ENCODE measurements at regions not wholly inside any gene's neighbourhood (a gene's known extent, or its start where the extent isn't known, plus 50 kb on each side); places are given as distances from the start of the nearest gene placed in this dataset.

DNA sequence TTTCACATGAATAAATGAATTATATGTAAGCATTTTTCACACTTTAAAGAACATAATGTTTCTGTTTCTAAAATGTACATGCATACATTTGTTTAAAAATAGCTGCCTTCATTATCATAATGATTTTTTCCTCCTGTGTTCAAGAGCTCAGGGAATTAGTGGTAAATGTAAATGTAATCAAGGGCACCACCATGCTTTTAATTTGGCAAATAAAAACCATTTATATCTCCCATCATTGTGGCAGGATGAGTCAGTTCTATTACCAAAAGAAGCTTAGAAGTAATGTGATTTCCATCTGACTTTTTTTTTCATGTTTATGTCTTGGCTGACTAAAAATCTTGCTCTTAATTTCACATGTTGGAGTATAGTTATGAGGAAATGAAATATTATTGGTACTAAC, 176.1 kb downstream of the GXYLT1 start (continued):
- TF ChIP-seq MCM7 (IDR thresholded peaks at IDR 0.05): no peak

DNA sequence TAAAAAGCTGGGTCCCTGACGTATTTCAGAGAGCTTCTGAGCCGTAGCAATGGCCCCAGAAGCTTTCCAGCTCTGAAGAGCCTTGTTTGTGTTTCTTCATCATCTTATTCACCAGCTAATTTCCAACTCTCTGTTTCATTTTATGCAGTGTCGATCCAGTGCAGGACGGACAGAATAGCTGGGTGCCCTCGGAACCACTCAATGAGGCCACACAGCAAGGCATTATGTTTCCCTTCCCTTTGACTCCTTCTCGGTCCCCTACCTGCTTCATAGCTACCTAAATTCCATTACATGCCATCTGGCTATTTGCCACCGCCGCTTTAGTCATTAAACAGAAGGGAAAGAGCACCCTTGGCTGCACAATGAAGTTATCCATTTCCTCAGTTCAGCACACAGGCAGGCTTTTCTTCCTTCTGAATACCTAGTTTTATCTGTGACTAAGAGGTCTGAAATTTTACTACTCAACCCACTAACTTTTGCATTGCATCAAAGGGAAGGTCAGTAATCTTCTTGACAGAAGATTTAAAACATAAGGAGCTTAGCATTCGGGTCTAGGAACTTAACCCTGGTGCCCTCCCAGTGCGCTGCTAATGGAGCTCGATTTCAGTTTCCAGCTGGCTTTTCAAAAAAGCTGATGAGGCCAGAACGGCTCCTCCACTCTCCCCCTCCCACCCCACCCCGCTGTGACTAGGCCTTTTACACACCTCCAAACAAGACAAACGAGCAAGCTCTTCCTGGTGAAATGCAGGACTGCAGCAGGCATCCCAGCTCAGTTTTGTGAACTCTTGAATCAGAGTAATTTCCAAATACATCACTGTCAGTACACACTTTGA, 176.8 kb downstream of the GXYLT1 start:
- no peak overlapping the region for H3K9ac ChIP-seq (ENCODE audit: insufficient read depth in 1 of 2, low read depth in 2 of 2, low read length in 2 of 2)
- ATAC-seq: no peak
- no peak for DNase-seq (ENCODE audit: extremely low read depth in 1 of 4, low spot score in 3 of 4)
- no peaks in the 10 kb centered on the region for H3K4me1 ChIP-seq (replicated peaks in 1 of 2; ENCODE audit: control insufficient read depth in 2 of 2, insufficient read depth in 2 of 2, low read length in 2 of 2)
- no peaks in the 10 kb centered on the region for H3K9me1 ChIP-seq (ENCODE audit: control insufficient read depth, insufficient read depth, low read length)
- no peak overlapping the region for H3K4me3 ChIP-seq
- ChIA-PET CTCF (ENCODE audit: low intra/inter-chr PET ratio) (no interaction called here), POLR2A (no interaction called here)
- no TSS peak for BruUV-seq (replicated peaks)
- TF ChIP-seq CREB1 (IDR thresholded peaks at IDR 0.05): no peak
- no peak for TF ChIP-seq CREB1 (CRISPR knock-in tag; IDR thresholded peaks at IDR 0.05)
- TF ChIP-seq KLF10 (CRISPR knock-in tag; IDR thresholded peaks at IDR 0.05): no peak
- TF ChIP-seq CBX1 (IDR thresholded peaks at IDR 0.05; ENCODE audit: low read depth): no peak
- TF ChIP-seq, protein P1, sequence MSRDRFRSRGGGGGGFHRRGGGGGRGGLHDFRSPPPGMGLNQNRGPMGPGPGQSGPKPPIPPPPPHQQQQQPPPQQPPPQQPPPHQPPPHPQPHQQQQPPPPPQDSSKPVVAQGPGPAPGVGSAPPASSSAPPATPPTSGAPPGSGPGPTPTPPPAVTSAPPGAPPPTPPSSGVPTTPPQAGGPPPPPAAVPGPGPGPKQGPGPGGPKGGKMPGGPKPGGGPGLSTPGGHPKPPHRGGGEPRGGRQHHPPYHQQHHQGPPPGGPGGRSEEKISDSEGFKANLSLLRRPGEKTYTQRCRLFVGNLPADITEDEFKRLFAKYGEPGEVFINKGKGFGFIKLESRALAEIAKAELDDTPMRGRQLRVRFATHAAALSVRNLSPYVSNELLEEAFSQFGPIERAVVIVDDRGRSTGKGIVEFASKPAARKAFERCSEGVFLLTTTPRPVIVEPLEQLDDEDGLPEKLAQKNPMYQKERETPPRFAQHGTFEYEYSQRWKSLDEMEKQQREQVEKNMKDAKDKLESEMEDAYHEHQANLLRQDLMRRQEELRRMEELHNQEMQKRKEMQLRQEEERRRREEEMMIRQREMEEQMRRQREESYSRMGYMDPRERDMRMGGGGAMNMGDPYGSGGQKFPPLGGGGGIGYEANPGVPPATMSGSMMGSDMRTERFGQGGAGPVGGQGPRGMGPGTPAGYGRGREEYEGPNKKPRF (IDR thresholded peaks at IDR 0.05; ENCODE audit: low read depth, low read length): no peak
- TF ChIP-seq ZNF134 (CRISPR knock-in tag; conservative IDR thresholded peaks at IDR 0.05): no peak
- TF ChIP-seq GATAD2B (IDR thresholded peaks at IDR 0.05; ENCODE audit: borderline replicate concordance): no peak
- no peak for FAIRE-seq
- intact Hi-C loops (cut with micrococcal nuclease) (no loop called here), in situ Hi-C loops (cut with MboI) (no loop called here)
- H2AFZ ChIP-seq (ENCODE audit: low read depth, low read length): no peak overlapping the region
- H3K9me3 ChIP-seq (replicated peaks; ENCODE audit: control insufficient read depth, insufficient read depth, low read depth, low read length): no peaks in the 10 kb centered on the region
- H3K79me2 ChIP-seq (ENCODE audit: control insufficient read depth, insufficient read depth, low read length): no peaks in the 10 kb centered on the region
- H3K27me3 ChIP-seq (ENCODE audit: control insufficient read depth in 2 of 2, insufficient read depth in 2 of 2, low read length in 2 of 2): no peaks in the 10 kb centered on the region
- 0% methylated on average over 14 of the region's 14 CpGs for WGBS (ENCODE audit: insufficient coverage, low coverage, missing lambda C conversion rate)
- H3K27ac ChIP-seq (ENCODE audit: extremely low read depth, low read depth, low read length): no peak overlapping the region
- H4K20me1 ChIP-seq (replicated peaks; ENCODE audit: control insufficient read depth, insufficient read depth, low read length): no peaks in the 10 kb centered on the region
- no peaks in the 10 kb centered on the region for H3K36me3 ChIP-seq (ENCODE audit: control insufficient read depth, insufficient read depth, low read length)
- no peak overlapping the region for H3K4me2 ChIP-seq (ENCODE audit: insufficient read depth, low read length)

Measured in K562 (cell line).